ENCODE measurements at regions not wholly inside any gene's neighbourhood (a gene's known extent, or its start where the extent isn't known, plus 50 kb on each side); places are given as distances from the start of the nearest gene placed in this dataset.

DNA sequence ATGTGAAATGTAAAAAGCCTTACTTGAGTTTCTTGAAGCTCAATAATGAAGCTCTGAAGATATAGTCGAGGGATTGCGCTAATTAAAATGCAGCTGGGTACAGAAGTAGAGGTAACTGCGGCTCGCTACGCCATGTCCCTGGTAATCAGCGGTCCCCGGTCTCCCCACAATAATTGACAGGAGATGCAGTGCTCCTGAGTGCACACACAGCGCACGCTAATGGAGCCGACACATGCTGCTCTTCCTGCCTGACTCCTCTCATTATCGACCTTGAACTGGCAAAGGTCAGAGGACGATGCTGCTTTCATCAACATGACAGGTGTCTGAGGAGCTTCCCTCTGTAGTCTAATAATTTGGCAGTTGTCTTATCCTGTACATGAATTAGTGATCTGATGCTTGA is 365.9 kb downstream of the RNF144B start:
- Histone ChIP-seq H4K20me1 (replicated peaks; ENCODE audit: control insufficient read depth, extremely low read depth, insufficient read depth, low read length) (no peaks in the 10 kb centered on the region), H3K4me3 (replicated peaks in 1 of 3; ENCODE audit: insufficient read depth in 1 of 3, low read depth in 1 of 3, low read length in 3 of 3) (no peak overlapping the region), H3K9me3 (replicated peaks; ENCODE audit: control insufficient read depth, insufficient read depth, low read length) (no peaks in the 10 kb centered on the region), H3K79me2 (ENCODE audit: control insufficient read depth, insufficient read depth, low read length) (no peaks in the 10 kb centered on the region), H3K4me2 (ENCODE audit: insufficient read depth, low read length) (no peak overlapping the region), H2AFZ (ENCODE audit: low read depth, low read length) (no peak overlapping the region), H3K27me3 (ENCODE audit: control insufficient read depth in 2 of 2, insufficient read depth in 2 of 2, low read length in 2 of 2) (no peaks in the 10 kb centered on the region), H3K9ac (replicated peaks; ENCODE audit: extremely low read depth, insufficient read depth, low read length) (no peak overlapping the region), H3K4me1 (ENCODE audit: control insufficient read depth, extremely low read depth, insufficient read depth, low read length) (no peaks in the 10 kb centered on the region), H3K9me1 (replicated peaks; ENCODE audit: control insufficient read depth, extremely low read depth, insufficient read depth, low read length) (no peaks in the 10 kb centered on the region), H3K36me3 (ENCODE audit: control insufficient read depth in 2 of 2, extremely low read depth in 1 of 2, insufficient read depth in 2 of 2, low read length in 2 of 2) (no peaks in the 10 kb centered on the region), H3K27ac (ENCODE audit: insufficient read depth, low read depth, low read length) (no peak overlapping the region)
- dilution Hi-C loops (cut with MboI; ENCODE audit: extremely low pct_ligation_motif_present, low sequenced_read_pairs): no loop called here
- intact Hi-C loops (cut with micrococcal nuclease): no loop called here
- POLR2A ChIA-PET: no interaction called here
- FAIRE-seq (no peak), DNase-seq (ENCODE audit: low read depth, low spot score) (no peak)
- CTCF ChIA-PET: no interaction called here
- TF ChIP-seq POLR2AphosphoS5 (IDR thresholded peaks at IDR 0.05; ENCODE audit: insufficient read depth, low read depth, low read length): no peak
- no TSS peak for BruUV-seq (replicated peaks)

DNA sequence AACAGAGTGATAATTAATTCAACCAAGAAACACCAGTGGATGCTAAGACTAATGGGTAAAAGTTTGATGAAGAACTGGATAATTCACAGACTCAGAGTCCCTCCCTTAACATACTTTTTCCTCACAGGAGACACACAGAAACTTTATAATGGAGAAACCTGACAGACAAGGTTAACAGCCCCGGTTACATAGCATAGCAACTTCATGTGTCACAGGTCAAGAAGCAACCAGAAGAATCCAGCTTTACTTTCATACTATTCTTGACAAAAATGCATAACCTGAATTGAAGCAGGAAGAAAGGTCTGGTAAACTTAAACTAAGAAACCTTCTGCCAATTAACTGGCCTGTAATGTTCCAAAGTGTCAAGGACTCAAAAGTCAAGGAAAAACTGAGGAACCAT is 375.9 kb downstream of the RNF144B start:
- dilution Hi-C loops (cut with MboI; ENCODE audit: extremely low pct_ligation_motif_present, low sequenced_read_pairs) (no loop called here), intact Hi-C loops (cut with micrococcal nuclease) (no loop called here)
- no peak overlapping the region for H2AFZ ChIP-seq (ENCODE audit: low read depth, low read length)
- no peaks in the 10 kb centered on the region for H3K36me3 ChIP-seq (ENCODE audit: control insufficient read depth in 2 of 2, extremely low read depth in 1 of 2, insufficient read depth in 2 of 2, low read length in 2 of 2)
- H3K9me1 ChIP-seq (replicated peaks; ENCODE audit: control insufficient read depth, extremely low read depth, insufficient read depth, low read length): no peaks in the 10 kb centered on the region
- H3K4me2 ChIP-seq (ENCODE audit: insufficient read depth, low read length): no peak overlapping the region
- TF ChIP-seq POLR2A (IDR thresholded peaks at IDR 0.05; ENCODE audit: low read depth, low read length) (no peak), MYC (IDR thresholded peaks at IDR 0.05; ENCODE audit: low read depth, low read length) (no peak), JUN (IDR thresholded peaks at IDR 0.05; ENCODE audit: borderline replicate concordance, insufficient read depth, insufficient read length, low read depth) (no peak), FOS (IDR thresholded peaks at IDR 0.05; ENCODE audit: borderline replicate concordance, insufficient read depth, low read length) (no peak), EZH2 (IDR thresholded peaks at IDR 0.05; ENCODE audit: borderline replicate concordance, low read depth, low read length, severe bottlenecking) (no peak), GATA2 (IDR thresholded peaks at IDR 0.05; ENCODE audit: insufficient read depth, insufficient read length, low read depth, low read length) (no peak), POLR2AphosphoS5 (IDR thresholded peaks at IDR 0.05; ENCODE audit: insufficient read depth, low read depth, low read length) (no peak)
- TF ChIP-seq, protein P1, sequence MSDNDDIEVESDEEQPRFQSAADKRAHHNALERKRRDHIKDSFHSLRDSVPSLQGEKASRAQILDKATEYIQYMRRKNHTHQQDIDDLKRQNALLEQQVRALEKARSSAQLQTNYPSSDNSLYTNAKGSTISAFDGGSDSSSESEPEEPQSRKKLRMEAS (IDR thresholded peaks at IDR 0.05; ENCODE audit: insufficient read depth, insufficient read length): no peak
- TF ChIP-seq, protein P2, sequence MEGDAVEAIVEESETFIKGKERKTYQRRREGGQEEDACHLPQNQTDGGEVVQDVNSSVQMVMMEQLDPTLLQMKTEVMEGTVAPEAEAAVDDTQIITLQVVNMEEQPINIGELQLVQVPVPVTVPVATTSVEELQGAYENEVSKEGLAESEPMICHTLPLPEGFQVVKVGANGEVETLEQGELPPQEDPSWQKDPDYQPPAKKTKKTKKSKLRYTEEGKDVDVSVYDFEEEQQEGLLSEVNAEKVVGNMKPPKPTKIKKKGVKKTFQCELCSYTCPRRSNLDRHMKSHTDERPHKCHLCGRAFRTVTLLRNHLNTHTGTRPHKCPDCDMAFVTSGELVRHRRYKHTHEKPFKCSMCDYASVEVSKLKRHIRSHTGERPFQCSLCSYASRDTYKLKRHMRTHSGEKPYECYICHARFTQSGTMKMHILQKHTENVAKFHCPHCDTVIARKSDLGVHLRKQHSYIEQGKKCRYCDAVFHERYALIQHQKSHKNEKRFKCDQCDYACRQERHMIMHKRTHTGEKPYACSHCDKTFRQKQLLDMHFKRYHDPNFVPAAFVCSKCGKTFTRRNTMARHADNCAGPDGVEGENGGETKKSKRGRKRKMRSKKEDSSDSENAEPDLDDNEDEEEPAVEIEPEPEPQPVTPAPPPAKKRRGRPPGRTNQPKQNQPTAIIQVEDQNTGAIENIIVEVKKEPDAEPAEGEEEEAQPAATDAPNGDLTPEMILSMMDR (IDR thresholded peaks at IDR 0.05; ENCODE audit: extremely low read depth in 1 of 2, insufficient read depth in 1 of 2, low read depth in 1 of 2, low read length in 2 of 2): no peak
- CTCF ChIA-PET: no interaction called here
- no peaks in the 10 kb centered on the region for H3K4me1 ChIP-seq (ENCODE audit: control insufficient read depth, extremely low read depth, insufficient read depth, low read length)
- no TSS peak for BruUV-seq (replicated peaks)
- no peaks in the 10 kb centered on the region for H3K9me3 ChIP-seq (replicated peaks; ENCODE audit: control insufficient read depth, insufficient read depth, low read length)
- no peak overlapping the region for H3K27ac ChIP-seq (ENCODE audit: insufficient read depth, low read depth, low read length)
- FAIRE-seq (no peak), DNase-seq (ENCODE audit: low read depth, low spot score) (no peak)
- no peak overlapping the region for H3K9ac ChIP-seq (replicated peaks; ENCODE audit: extremely low read depth, insufficient read depth, low read length)
- POLR2A ChIA-PET: no interaction called here
- no peaks in the 10 kb centered on the region for H3K27me3 ChIP-seq (ENCODE audit: control insufficient read depth in 2 of 2, insufficient read depth in 2 of 2, low read length in 2 of 2)
- H4K20me1 ChIP-seq (replicated peaks; ENCODE audit: control insufficient read depth, extremely low read depth, insufficient read depth, low read length): no peaks in the 10 kb centered on the region
- H3K4me3 ChIP-seq (replicated peaks in 1 of 3; ENCODE audit: insufficient read depth in 1 of 3, low read depth in 1 of 3, low read length in 3 of 3): no peak overlapping the region
- no peaks in the 10 kb centered on the region for H3K79me2 ChIP-seq (ENCODE audit: control insufficient read depth, insufficient read depth, low read length)

Measured in endothelial cell of umbilical vein (primary cell).